Liver (tissue), 8 donors: ENCODE measurements at regions not wholly inside any gene's neighbourhood (a gene's known extent, or its start where the extent isn't known, plus 50 kb on each side); places are given as distances from the start of the nearest gene placed in this dataset.

Source experiments
- DNase-seq: peaks from one replicate; pipeline ENCODE4 v3.0.0-alpha.2; 2017; ENCODE audit warnings: low spot score
- H3K27ac ChIP-seq, 2 donors: one replicate each; pipeline ENCODE4 v1.7.0; 2013; ENCODE audit warnings: inconsistent platforms in 2 of 2, low read length in 2 of 2, control low read depth in 1 of 2, low read depth in 1 of 2, mild to moderate bottlenecking in 1 of 2
- H3K27me3 ChIP-seq, 4 donors: one replicate each; pipeline versions ENCODE4 v1.6.1 to v1.7.0; 2013; ENCODE audit warnings: low read length in 3 of 4, inconsistent platforms in 1 of 4, mild to moderate bottlenecking in 1 of 4, moderate library complexity in 1 of 4; ENCODE audit not compliant: control insufficient read depth in 4 of 4, insufficient read depth in 4 of 4
- H3K36me3 ChIP-seq, 4 donors: one replicate each; pipeline versions ENCODE4 v1.6.1 to v1.7.0; 2013; ENCODE audit warnings: low read length in 3 of 4, mild to moderate bottlenecking in 3 of 4, low read depth in 1 of 4, moderate library complexity in 1 of 4; ENCODE audit not compliant: control insufficient read depth in 4 of 4, insufficient read depth in 3 of 4
- H3K4me1 ChIP-seq, 4 donors: one replicate each; pipeline versions ENCODE4 v1.6.1 to v1.7.0; 2013; ENCODE audit warnings: low read length in 3 of 4, mild to moderate bottlenecking in 3 of 4, moderate library complexity in 1 of 4; ENCODE audit not compliant: control insufficient read depth in 4 of 4, insufficient read depth in 4 of 4
- H3K4me3 ChIP-seq, 3 donors: one replicate each; pipeline versions ENCODE4 v1.6.1 to v1.7.0; 2013; ENCODE audit warnings: low read length in 3 of 3, control low read depth in 1 of 3, low read depth in 1 of 3, mild to moderate bottlenecking in 1 of 3
- H3K9ac ChIP-seq, 2 donors: one replicate each; pipeline ENCODE4 v1.7.0; 2013; ENCODE audit warnings: low read length in 2 of 2, mild to moderate bottlenecking in 2 of 2, moderate library complexity in 2 of 2, control low read depth in 1 of 2, low read depth in 1 of 2
- H3K9me3 ChIP-seq, 4 donors: one replicate each; pipeline versions ENCODE4 v1.6.1 to v1.7.0; 2013; ENCODE audit warnings: low read length in 3 of 4; ENCODE audit not compliant: control insufficient read depth in 4 of 4
- ATF3 ChIP-seq: IDR thresholded peaks from 2 replicates; pipeline ENCODE4 v1.6.1; 2016; ENCODE audit warnings: antibody characterized with exemption
- CTCF ChIP-seq: fragments of 150-350 bp; IDR thresholded peaks from 2 replicates; pipeline ENCODE4 v1.5.1; 2017; ENCODE audit warnings: improper control_type of control experiment, low read depth, low read length; ENCODE audit not compliant: missing input control
- EGR1 ChIP-seq, 2 donors: IDR thresholded peaks; 2 replicates each; pipeline ENCODE4 v1.6.1; 2016 to 2018; ENCODE audit warnings: antibody characterized with exemption in 2 of 2, low read depth in 2 of 2
- FOXA1 ChIP-seq: IDR thresholded peaks from 2 replicates; pipeline ENCODE4 v1.6.1; 2016; ENCODE audit warnings: antibody characterized with exemption
- FOXA2 ChIP-seq: IDR thresholded peaks from 2 replicates; pipeline ENCODE4 v1.6.1; 2016; ENCODE audit warnings: antibody characterized with exemption
- GABPA ChIP-seq, 2 donors: IDR thresholded peaks in 1 of 2; conservative IDR thresholded peaks in 1 of 2; 2 replicates each; pipeline ENCODE4 v1.6.1; 2016; ENCODE audit warnings: antibody characterized with exemption in 2 of 2, mild to moderate bottlenecking in 1 of 2, moderate library complexity in 1 of 2
- HNF4A ChIP-seq, 2 donors: conservative IDR thresholded peaks; 2 replicates each; pipeline ENCODE4 v1.6.1; 2016; ENCODE audit warnings: antibody characterized with exemption in 2 of 2, mild to moderate bottlenecking in 2 of 2
- HNF4G ChIP-seq: IDR thresholded peaks from 2 replicates; pipeline ENCODE4 v1.6.1; 2016; ENCODE audit warnings: antibody characterized with exemption
- JUND ChIP-seq, 2 donors: IDR thresholded peaks; 2 replicates each; pipeline ENCODE4 v1.6.1; 2016; ENCODE audit warnings: antibody characterized with exemption in 2 of 2
- MAX ChIP-seq: IDR thresholded peaks from 2 replicates; pipeline ENCODE4 v1.6.1; 2016; ENCODE audit warnings: antibody characterized with exemption
- NR2F2 ChIP-seq: IDR thresholded peaks from 2 replicates; pipeline ENCODE4 v1.6.1; 2016; ENCODE audit warnings: antibody characterized with exemption
- RAD21 ChIP-seq, 2 donors: IDR thresholded peaks; 2 replicates each; pipeline ENCODE4 v1.6.1; 2016; ENCODE audit warnings: antibody characterized with exemption in 2 of 2, mild to moderate bottlenecking in 2 of 2
- REST ChIP-seq: IDR thresholded peaks from 2 replicates; pipeline ENCODE4 v1.6.1; 2016; ENCODE audit warnings: antibody characterized with exemption, mild to moderate bottlenecking
- RXRA ChIP-seq, 2 donors: IDR thresholded peaks; 2 replicates each; pipeline ENCODE4 v1.6.1; 2017 to 2018; ENCODE audit warnings: antibody characterized with exemption in 2 of 2, mild to moderate bottlenecking in 1 of 2
- SP1 ChIP-seq: IDR thresholded peaks from 2 replicates; pipeline ENCODE4 v1.6.1; 2018; ENCODE audit warnings: antibody characterized with exemption, mild to moderate bottlenecking
- TAF1 ChIP-seq: conservative IDR thresholded peaks from 2 replicates; pipeline ENCODE4 v1.6.1; 2016; ENCODE audit warnings: antibody characterized with exemption, mild to moderate bottlenecking
- YY1 ChIP-seq: IDR thresholded peaks from 2 replicates; pipeline ENCODE4 v1.6.1; 2016; ENCODE audit warnings: antibody characterized with exemption, mild to moderate bottlenecking
- ZBTB33 ChIP-seq: IDR thresholded peaks from 2 replicates; pipeline ENCODE4 v1.6.1; 2016; ENCODE audit warnings: antibody characterized with exemption
- WGBS: extraction: QIAGEN DNeasy Blood & Tissue Kit; methylation state at CpG from one replicate; pipeline ENCODE4 v1.1.7; 2013; 5-methylcytosine and 5-hydroxymethylcytosine counted together
- donor health status: healthy.
- donor health status: healthy.
- donor health status: healthy.
- donor health status: healthy.
- donor health status: healthy.

GRCh38 chr10:59578741-59579140 is 130.9 kb downstream of the SLC16A9 start:
- TF ChIP-seq NR2F2 (no peak), ATF3 (no peak), FOXA2 (no peak), FOXA1 (no peak), TAF1 (no peak), SP1 (no peak), MAX (no peak), JUND (IDR thresholded peaks at IDR 0.05) (no peak), EGR1 (IDR thresholded peaks at IDR 0.05; ENCODE audit: low read depth in 2 of 2) (no peak), REST (no peak), YY1 (no peak), RXRA (IDR thresholded peaks at IDR 0.05) (no peak), HNF4A (conservative IDR thresholded peaks at IDR 0.05) (no peak), CTCF (no peak), ZBTB33 (no peak), HNF4G (no peak), GABPA (IDR thresholded peaks at IDR 0.05 in 1 of 2, conservative IDR thresholded peaks at IDR 0.05 in 1 of 2) (no peak)
- Histone ChIP-seq H3K9me3 (no peaks in the 10 kb centered on the region), H3K9ac (no peak overlapping the region), H3K36me3 (no peaks in the 10 kb centered on the region), H3K4me3 (no peak overlapping the region), H3K27me3 (no peaks in the 10 kb centered on the region), H3K4me1 (no peaks in the 10 kb centered on the region), H3K27ac (no peak overlapping the region)
- no peak for DNase-seq
- WGBS = 91% methylated on average over 4 of the region's 4 CpGs

GRCh38 chr10:59577984-59578383 is 131.7 kb downstream of the SLC16A9 start:
- no peaks in the 10 kb centered on the region for H3K9me3 ChIP-seq
- DNase-seq = no peak
- H3K27ac ChIP-seq = no peak overlapping the region
- no peak overlapping the region for H3K4me3 ChIP-seq
- no peaks in the 10 kb centered on the region for H3K27me3 ChIP-seq
- no peaks in the 10 kb centered on the region for H3K36me3 ChIP-seq
- 69% methylated on average over 2 of the region's 2 CpGs for WGBS
- no peaks in the 10 kb centered on the region for H3K4me1 ChIP-seq
- H3K9ac ChIP-seq = no peak overlapping the region
- TF ChIP-seq RXRA (IDR thresholded peaks at IDR 0.05) (no peak), NR2F2 (no peak), CTCF (no peak), HNF4A (conservative IDR thresholded peaks at IDR 0.05) (no peak), MAX (no peak), REST (no peak), HNF4G (no peak), GABPA (IDR thresholded peaks at IDR 0.05 in 1 of 2, conservative IDR thresholded peaks at IDR 0.05 in 1 of 2) (no peak), TAF1 (no peak), RAD21 (IDR thresholded peaks at IDR 0.05) (no peak), FOXA1 (no peak), JUND (IDR thresholded peaks at IDR 0.05) (no peak)
